HEK293 (cell line): ENCODE measurements at regions not wholly inside any gene's neighbourhood (a gene's known extent, or its start where the extent isn't known, plus 50 kb on each side); places are given as distances from the start of the nearest gene placed in this dataset.

ENCODE experiments used
- TCF7L2 ChIP-seq: IDR thresholded peaks from 2 replicates; pipeline ENCODE4 v1.6.1; 2011; ENCODE audit warnings: low read depth, mild to moderate bottlenecking, inconsistent platforms, low read length, moderate library complexity, borderline replicate concordance
- YY2 ChIP-seq: fragments of 450-650 bp; formaldehyde crosslinking; IDR thresholded peaks from 2 replicates; pipeline ENCODE4 v1.5.1; 2016; ENCODE audit warnings: missing biosample characterization, missing genetic modification characterization
- ZNF548 ChIP-seq: fragments of 450-650 bp; formaldehyde crosslinking; IDR thresholded peaks from 2 replicates; pipeline ENCODE4 v1.5.1; 2016; ENCODE audit warnings: missing biosample characterization, missing genetic modification characterization
- TF ChIP-seq, protein P1 (sequence below): fragments of 450-650 bp; formaldehyde crosslinking; IDR thresholded peaks from 2 replicates; pipeline ENCODE4 v1.5.1; 2016; ENCODE audit warnings: missing biosample characterization, missing genetic modification characterization
- TF ChIP-seq, protein P2 (sequence below): fragments of 450-650 bp; formaldehyde crosslinking; IDR thresholded peaks from 2 replicates; pipeline ENCODE4 v1.5.1; 2016; ENCODE audit warnings: missing biosample characterization, missing genetic modification characterization
- TF ChIP-seq, protein P3 (sequence below): fragments of 450-650 bp; formaldehyde crosslinking; IDR thresholded peaks from 2 replicates; pipeline ENCODE4 v1.5.1; 2016; ENCODE audit warnings: missing biosample characterization, missing genetic modification characterization
- TF ChIP-seq, protein P4 (sequence below): fragments of 450-650 bp; formaldehyde crosslinking; IDR thresholded peaks from 2 replicates; pipeline ENCODE4 v1.5.1; 2017; ENCODE audit warnings: missing biosample characterization, missing genetic modification characterization

DNA sequence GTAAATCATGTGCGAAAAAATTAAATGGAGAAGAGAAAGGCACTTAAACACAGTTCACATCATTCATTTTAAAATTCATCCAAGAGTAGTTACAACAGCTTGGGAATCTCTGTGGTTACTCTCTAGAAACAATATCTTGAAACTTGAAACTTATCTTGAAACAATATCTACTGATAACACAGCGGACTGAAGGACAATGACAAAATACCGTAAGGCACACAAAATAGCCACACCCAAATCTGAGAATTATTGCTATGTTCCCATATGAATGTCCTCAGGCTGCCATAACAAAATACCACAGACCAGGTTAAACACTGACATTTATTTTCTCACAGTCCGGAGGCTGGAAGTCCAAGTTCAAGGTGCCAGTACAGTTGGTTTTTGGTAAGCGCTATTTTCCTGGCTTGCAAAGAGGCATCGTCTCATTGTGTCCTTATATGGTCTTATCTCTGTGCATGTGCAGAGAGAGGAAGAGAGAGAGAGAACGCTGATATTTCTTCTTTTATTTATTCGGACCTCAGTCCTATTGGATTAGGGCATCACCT is 122.5 kb upstream of the BTBD3 start:
- TF ChIP-seq, protein P1, sequence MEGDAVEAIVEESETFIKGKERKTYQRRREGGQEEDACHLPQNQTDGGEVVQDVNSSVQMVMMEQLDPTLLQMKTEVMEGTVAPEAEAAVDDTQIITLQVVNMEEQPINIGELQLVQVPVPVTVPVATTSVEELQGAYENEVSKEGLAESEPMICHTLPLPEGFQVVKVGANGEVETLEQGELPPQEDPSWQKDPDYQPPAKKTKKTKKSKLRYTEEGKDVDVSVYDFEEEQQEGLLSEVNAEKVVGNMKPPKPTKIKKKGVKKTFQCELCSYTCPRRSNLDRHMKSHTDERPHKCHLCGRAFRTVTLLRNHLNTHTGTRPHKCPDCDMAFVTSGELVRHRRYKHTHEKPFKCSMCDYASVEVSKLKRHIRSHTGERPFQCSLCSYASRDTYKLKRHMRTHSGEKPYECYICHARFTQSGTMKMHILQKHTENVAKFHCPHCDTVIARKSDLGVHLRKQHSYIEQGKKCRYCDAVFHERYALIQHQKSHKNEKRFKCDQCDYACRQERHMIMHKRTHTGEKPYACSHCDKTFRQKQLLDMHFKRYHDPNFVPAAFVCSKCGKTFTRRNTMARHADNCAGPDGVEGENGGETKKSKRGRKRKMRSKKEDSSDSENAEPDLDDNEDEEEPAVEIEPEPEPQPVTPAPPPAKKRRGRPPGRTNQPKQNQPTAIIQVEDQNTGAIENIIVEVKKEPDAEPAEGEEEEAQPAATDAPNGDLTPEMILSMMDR (tag by site-specific recombination): no peak
- TF ChIP-seq YY2 (tag by site-specific recombination) (no peak), TCF7L2 (no peak), ZNF548 (no peak)
- TF ChIP-seq, protein P2, sequence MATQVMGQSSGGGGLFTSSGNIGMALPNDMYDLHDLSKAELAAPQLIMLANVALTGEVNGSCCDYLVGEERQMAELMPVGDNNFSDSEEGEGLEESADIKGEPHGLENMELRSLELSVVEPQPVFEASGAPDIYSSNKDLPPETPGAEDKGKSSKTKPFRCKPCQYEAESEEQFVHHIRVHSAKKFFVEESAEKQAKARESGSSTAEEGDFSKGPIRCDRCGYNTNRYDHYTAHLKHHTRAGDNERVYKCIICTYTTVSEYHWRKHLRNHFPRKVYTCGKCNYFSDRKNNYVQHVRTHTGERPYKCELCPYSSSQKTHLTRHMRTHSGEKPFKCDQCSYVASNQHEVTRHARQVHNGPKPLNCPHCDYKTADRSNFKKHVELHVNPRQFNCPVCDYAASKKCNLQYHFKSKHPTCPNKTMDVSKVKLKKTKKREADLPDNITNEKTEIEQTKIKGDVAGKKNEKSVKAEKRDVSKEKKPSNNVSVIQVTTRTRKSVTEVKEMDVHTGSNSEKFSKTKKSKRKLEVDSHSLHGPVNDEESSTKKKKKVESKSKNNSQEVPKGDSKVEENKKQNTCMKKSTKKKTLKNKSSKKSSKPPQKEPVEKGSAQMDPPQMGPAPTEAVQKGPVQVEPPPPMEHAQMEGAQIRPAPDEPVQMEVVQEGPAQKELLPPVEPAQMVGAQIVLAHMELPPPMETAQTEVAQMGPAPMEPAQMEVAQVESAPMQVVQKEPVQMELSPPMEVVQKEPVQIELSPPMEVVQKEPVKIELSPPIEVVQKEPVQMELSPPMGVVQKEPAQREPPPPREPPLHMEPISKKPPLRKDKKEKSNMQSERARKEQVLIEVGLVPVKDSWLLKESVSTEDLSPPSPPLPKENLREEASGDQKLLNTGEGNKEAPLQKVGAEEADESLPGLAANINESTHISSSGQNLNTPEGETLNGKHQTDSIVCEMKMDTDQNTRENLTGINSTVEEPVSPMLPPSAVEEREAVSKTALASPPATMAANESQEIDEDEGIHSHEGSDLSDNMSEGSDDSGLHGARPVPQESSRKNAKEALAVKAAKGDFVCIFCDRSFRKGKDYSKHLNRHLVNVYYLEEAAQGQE (tag by site-specific recombination): no peak
- TF ChIP-seq, protein P3, sequence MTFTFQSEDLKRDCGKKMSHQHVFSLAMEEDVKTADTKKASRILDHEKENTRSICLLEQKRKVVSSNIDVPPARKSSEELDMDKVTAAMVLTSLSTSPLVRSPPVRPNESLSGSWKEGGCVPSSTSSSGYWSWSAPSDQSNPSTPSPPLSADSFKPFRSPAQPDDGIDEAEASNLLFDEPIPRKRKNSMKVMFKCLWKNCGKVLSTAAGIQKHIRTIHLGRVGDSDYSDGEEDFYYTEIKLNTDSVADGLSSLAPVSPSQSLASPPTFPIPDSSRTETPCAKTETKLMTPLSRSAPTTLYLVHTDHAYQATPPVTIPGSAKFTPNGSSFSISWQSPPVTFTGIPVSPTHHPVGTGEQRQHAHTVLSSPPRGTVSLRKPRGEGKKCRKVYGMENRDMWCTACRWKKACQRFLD: no peak
- TF ChIP-seq, protein P4, sequence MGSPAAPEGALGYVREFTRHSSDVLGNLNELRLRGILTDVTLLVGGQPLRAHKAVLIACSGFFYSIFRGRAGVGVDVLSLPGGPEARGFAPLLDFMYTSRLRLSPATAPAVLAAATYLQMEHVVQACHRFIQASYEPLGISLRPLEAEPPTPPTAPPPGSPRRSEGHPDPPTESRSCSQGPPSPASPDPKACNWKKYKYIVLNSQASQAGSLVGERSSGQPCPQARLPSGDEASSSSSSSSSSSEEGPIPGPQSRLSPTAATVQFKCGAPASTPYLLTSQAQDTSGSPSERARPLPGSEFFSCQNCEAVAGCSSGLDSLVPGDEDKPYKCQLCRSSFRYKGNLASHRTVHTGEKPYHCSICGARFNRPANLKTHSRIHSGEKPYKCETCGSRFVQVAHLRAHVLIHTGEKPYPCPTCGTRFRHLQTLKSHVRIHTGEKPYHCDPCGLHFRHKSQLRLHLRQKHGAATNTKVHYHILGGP (tag by site-specific recombination): no peak
